NCI-H524 (cell line): ENCODE measurements at regions not wholly inside any gene's neighbourhood (a gene's known extent, or its start where the extent isn't known, plus 50 kb on each side); places are given as distances from the start of the nearest gene placed in this dataset.
"Not testable (repeated sequence)": the region's sequence is repeated elsewhere in the genome, so short reads cannot be mapped to it uniquely, and the experiment has no call there.

ENCODE experiments used
- DNase-seq, 2 experiments: peaks; one replicate each; lab custom pipeline; 2025; lab: John Stamatoyannopoulos, UW

GRCh38 chr2:192775459-192776262, 580.9 kb upstream of the TMEFF2 start:
- no peak for DNase-seq

GRCh38 chr2:192775011-192775410, 580.3 kb upstream of the TMEFF2 start:
- DNase-seq = no peak

GRCh38 chr2:192773044-192773443, 578.3 kb upstream of the TMEFF2 start:
- DNase-seq = no peak

- peak in 1 of 2 experiments; percentile 51 for DNase-seq
These were observed 555.0 kb upstream of the TMEFF2 start for GRCh38 chr2:192749611-192750200.

DNA sequence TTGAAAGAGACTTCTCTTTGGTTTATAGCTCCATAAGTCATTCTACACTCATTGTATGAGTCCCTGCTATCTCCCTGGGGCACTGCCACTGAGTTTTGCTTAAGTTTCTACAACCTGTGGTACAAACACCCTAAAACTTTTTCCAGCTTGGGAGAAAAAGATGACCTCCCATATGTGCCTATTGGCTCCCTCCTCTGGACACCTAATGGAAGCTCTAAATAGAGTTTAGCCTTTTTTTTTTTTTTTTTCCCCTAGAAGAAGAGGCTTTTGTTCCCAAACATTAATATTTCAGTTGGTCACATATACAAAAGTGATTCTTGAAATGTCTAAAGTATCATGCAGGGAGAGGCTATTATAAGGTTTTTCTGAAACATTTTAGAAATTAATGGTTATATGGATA, 547.2 kb upstream of the TMEFF2 start:
- peak in 1 of 2 experiments; percentile 36 for DNase-seq

- no peak for DNase-seq
These were observed 540.7 kb upstream of the TMEFF2 start for GRCh38 chr2:192735447-192735846.

DNA sequence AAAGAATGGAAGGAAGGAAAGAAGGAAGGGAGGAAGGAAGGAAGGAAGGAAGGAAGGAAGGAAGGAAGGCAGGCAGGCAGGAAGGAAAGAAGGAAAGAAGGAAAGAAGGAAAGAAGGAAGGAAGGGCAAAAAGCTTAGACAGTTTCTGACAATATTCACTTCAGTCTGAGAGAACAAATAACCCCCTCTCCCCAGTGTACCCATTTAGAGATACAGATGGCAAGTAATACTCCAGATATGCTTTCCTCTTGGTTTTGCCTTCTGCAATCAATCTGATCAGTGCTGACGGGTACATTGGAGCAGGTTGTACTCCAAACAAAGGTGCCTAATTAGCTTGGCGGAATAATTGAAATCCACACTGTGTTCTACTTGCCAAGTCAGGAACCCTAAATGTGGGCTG, 534.6 kb upstream of the TMEFF2 start:
- no peak for DNase-seq

DNA sequence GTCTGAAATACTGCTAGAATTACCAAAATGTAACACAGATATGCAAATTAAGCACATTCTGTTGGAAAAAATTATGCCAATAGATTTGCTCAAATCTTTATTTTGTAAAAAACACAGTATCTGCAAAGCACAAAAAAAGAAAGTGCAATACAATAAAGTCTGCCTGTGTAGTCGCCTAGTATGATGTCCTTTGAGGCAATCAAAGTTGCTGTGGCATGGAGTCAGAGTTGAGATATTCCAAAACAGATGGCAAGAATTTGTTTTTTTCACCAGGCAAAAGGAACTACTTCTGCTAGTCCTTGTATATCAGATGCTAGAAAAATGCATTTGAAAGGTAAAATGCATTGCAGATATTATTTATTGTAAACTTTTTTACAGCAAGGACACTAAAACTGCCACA, 531.3 kb upstream of the TMEFF2 start:
- no peak for DNase-seq

GRCh38 chr2:192719629-192720028, 524.9 kb upstream of the TMEFF2 start:
- no peak for DNase-seq

DNA sequence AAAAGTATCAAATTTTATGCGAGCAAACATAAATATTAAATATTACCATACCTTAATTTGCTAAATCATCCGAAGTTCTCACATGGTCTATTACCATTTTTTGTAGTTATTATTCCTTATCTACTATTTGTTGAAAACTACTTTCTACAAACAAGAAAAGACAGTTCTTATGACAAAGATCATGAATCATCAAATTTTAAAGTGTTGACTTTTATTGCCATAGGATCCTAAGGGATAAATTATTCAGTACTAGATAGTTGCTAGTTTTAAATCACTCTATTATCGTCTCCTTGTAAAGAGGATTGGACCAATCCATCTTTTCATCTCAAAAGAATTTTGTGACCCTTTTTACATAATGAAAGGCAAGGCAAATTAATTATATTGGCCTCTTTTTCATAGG, 523.6 kb upstream of the TMEFF2 start:
- DNase-seq = no peak

GRCh38 chr2:192700934-192701333, 506.2 kb upstream of the TMEFF2 start:
- no peak for DNase-seq

DNA sequence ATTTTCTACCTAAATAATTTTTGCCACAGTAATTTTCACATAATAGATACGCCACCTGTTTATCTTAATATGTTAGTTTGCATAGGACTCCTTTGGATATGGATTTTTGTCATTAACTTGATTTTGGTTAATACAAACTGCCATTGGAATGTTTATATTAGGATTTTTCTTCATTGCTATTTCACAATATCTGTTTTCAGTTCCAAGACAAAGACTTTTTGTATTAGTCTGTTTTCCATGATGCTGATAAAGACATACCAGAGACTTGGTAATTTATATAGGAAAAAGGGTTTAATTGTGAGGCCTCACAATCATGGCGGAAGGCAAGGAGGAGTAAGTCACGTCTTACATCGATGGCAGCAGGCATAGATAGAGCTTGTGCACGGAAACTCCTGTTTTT, 503.1 kb upstream of the TMEFF2 start:
- DNase-seq = no peak

DNA sequence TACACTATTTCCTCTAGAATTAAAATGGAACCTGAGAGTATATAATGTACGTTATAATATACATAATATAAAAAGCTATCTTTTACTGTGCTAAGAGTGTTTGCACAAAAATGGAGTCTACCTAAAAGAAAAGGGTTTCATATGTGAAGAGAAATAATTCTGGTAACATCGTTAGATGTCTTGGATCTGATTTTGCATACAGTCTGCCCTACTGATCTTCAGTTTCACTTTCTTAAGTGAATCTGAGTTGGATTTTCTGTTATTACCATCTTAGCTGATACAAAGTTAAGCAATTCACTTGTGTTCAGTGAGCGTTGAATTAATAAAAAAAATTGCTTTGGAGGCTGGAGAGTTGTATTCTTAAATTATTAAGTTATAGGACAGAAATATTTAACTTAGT, 502.1 kb upstream of the TMEFF2 start:
- no peak for DNase-seq

DNA sequence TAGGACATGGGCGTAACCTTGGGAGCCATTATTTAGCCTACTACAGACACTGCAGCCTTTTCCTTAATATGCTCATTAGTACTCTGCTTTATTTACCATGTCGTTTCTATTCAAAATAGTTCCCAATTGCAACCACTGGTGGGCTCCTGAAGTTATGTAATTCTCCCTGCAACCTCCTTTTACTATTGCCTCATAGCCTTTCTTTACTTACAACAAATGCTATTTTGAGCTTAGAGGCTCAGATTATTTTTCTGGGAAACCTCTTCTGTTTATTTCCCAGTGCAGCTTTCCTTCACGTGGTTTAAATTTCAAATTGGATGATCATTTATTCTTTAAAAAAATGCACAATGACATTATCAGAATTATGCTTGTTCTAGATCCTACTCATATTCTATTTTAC, 492.3 kb upstream of the TMEFF2 start:
- DNase-seq = no peak

GRCh38 chr2:192682511-192682910, 487.8 kb upstream of the TMEFF2 start:
- DNase-seq = not testable (repeated sequence)

DNA sequence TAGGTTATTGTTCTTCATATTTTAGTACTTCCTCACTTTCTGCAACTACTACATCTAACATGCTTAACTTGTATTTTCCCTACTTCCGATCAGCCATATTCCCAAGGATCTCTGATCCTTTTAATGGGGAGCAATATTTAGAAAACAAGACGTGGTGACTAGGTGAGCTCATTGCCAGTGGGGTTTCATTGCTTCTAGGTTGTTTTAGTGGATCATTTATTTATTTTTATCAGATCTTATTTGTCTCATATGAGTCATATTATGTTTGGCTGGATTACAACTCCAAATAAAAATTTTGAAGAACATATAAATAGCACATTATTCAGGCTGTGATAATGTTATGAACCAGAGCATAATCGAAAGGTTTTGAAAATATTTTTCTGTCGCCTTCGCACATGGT, 480.9 kb upstream of the TMEFF2 start:
- no peak for DNase-seq

DNA sequence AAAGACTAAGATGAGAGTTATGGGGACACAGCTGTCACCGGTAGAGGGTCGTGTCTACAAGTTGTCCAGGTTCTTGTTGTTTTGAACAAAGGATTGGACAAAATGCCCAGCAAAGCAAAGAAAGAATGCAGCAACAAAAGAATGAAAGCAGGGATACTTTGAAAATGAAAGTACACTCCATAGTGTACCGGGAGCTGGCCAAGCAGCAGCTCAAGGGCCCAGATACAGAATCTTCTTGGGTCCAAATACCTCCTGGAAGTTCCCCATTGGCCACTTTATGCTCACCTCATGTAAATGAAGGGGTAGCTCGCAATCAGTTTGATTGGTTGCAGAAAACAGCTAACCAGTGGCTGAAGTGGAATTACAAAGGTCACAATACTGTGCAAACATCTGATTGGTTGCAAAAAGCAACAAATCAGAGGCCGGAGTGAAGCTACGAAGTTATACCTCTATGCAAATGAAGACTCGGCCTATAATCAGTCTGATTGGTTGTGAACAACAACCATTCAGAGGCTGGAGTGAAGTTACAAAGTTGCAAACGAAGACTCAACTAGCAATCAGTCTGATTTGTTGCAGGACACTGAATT, 474.9 kb upstream of the TMEFF2 start:
- DNase-seq = no peak

DNA sequence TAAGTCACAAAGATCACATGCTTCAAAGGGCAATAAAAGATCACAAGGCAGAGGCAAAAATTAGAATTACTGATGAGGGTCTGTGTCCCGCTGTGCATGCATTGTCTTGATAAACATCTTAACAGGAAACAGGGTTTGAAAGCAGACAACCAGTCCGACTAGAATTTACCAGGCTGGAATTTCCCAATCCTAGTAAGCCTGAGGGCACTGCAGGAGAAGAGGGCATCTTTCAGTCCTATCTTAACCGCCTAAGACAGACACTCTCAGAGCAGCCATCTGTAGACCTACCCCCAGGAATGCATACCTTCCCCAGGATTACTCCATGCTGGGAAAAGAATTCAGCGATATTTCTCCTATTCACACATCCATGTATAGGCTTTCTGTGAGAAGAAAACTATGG, 465.8 kb upstream of the TMEFF2 start:
- DNase-seq = not testable (repeated sequence)

DNA sequence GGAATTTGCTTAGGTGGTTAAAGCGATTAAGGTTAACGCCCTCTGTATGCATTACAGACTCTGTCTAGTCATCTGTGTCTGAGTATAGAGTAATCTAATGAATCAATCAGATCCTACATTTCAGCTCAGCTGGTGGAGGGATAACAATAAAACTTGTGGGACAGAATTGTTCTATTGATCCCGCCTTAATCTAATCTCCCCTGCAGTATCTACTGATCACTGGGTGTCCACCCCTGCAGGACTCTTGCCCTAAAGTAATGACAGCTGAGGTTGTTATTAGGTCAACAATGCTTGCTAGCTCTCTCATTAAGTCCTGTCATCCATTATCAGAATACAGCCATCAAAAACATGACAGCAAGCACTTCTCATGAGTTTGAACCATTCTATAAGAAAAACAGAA, 462.6 kb upstream of the TMEFF2 start:
- DNase-seq = no peak

DNA sequence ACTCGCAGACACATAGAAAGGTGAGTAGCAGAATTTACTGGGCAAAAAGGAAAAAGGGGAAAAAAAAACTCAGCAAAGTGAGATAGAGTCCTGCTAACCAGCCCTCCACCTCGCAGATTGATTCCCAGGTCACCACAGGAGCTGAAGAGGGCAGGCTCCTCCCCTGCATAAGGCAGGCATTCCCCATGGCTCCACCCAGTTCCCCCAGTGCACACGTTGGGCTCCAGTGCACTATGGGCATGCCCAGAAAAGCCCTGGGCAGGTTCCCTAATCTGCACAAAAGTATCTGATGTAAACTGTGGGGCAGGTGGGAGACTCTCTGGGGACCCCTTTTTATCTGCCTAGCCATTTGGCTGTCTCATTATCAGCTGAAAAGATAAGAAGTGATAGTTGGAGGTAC, 461.2 kb upstream of the TMEFF2 start:
- no peak for DNase-seq

- no peak for DNase-seq
These were observed 451.3 kb upstream of the TMEFF2 start for GRCh38 chr2:192645811-192646598.

DNA sequence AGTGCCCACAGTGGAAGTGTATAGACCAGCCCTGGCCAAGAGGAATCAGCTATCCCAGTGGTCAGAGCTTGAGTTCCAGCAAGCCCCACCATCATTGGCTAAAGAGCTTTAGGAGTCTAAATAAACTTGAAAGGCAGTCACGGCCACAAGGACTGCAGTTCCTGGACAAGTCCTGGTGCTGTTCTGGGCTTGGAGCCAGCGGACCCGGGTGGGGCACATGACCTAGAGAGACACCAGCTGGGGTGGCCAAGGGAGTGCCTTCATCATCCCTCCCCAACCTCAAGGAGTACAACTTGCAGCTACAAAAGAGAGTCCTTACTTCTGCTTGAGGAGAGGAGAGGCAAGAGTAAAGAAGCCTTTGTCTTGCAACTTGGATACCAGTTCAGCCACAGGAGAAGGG, 439.8 kb upstream of the TMEFF2 start:
- DNase-seq = no peak

- DNase-seq = no peak
These were observed 433.3 kb upstream of the TMEFF2 start for GRCh38 chr2:192628017-192628416.
